CD14-positive monocyte (primary cell): ENCODE measurements at regions not wholly inside any gene's neighbourhood (a gene's known extent, or its start where the extent isn't known, plus 50 kb on each side); places are given as distances from the start of the nearest gene placed in this dataset.

Source experiments
- DNase-seq, 3 donors: peaks; one replicate each; pipeline ENCODE4 v3.0.0-alpha.2; 2011 to 2022
- H2AFZ ChIP-seq: 2 replicates; pipeline ENCODE4 v1.6.0; 2012; ENCODE audit warnings: mild to moderate bottlenecking, low read depth, low read length, inconsistent platforms; ENCODE audit not compliant: insufficient read depth, poor library complexity, severe bottlenecking
- H3K27ac ChIP-seq, 2 donors: 1 replicate in 1 of 2; 2 replicates in 1 of 2; pipeline ENCODE4 v1.5.1; 2012 to 2013; ENCODE audit warnings: low read length in 2 of 2, control low read depth in 1 of 2, inconsistent platforms in 1 of 2, low read depth in 1 of 2, mild to moderate bottlenecking in 1 of 2
- H3K27me3 ChIP-seq, 2 donors: one replicate each; pipeline versions ENCODE4 v1.6.0 to v1.6.1; 2011 to 2013; ENCODE audit warnings: low read length in 2 of 2; ENCODE audit not compliant: control insufficient read depth in 2 of 2, insufficient read depth in 2 of 2
- H3K36me3 ChIP-seq, 2 donors: replicated peaks in 1 of 2; 1 replicate in 1 of 2; 2 replicates in 1 of 2; pipeline versions ENCODE4 v1.5.1 to v1.6.1; 2012 to 2013; ENCODE audit warnings: low read length in 2 of 2, control low read depth in 1 of 2, inconsistent platforms in 1 of 2, mild to moderate bottlenecking in 1 of 2; ENCODE audit not compliant: insufficient read depth in 2 of 2, control insufficient read depth in 1 of 2
- H3K4me1 ChIP-seq, 2 donors: 1 replicate in 1 of 2; 2 replicates in 1 of 2; pipeline versions ENCODE4 v1.5.1 to v1.6.1; 2012 to 2013; ENCODE audit warnings: low read length in 2 of 2, control low read depth in 1 of 2, inconsistent platforms in 1 of 2, mild to moderate bottlenecking in 1 of 2, moderate library complexity in 1 of 2; ENCODE audit not compliant: insufficient read depth in 2 of 2, control insufficient read depth in 1 of 2
- H3K4me2 ChIP-seq: replicated peaks from 2 replicates; pipeline ENCODE3; 2012; ENCODE audit warnings: low read length, moderate library complexity, mild to moderate bottlenecking; ENCODE audit not compliant: poor library complexity, severe bottlenecking; ENCODE audit errors: extremely low read depth
- H3K4me3 ChIP-seq, 3 experiments: fragments of 200-600 bp in 1 of 3; sonication (generic) in 1 of 3; replicated peaks in 1 of 3; 1 replicate in 2 of 3; 2 replicates in 1 of 3; pipeline ENCODE4 v1.5.1; 2011 to 2013; ENCODE audit warnings: low read length in 3 of 3, mild to moderate bottlenecking in 3 of 3, control low read depth in 2 of 3, low read depth in 2 of 3, inconsistent platforms in 1 of 3, moderate library complexity in 1 of 3
- H3K79me2 ChIP-seq: 2 replicates; pipeline ENCODE4 v1.6.0; 2012; ENCODE audit warnings: mild to moderate bottlenecking, control low read depth, inconsistent platforms, low read length, moderate library complexity; ENCODE audit not compliant: insufficient read depth
- H3K9ac ChIP-seq: 2 replicates; pipeline ENCODE4 v1.6.0; 2017; ENCODE audit warnings: low read length, mild to moderate bottlenecking; ENCODE audit not compliant: insufficient read depth, poor library complexity, severe bottlenecking
- H3K9me3 ChIP-seq, 2 donors: replicated peaks in 1 of 2; 1 replicate in 1 of 2; 2 replicates in 1 of 2; pipeline versions ENCODE4 v1.5.1 to v1.6.1; 2012 to 2013; ENCODE audit warnings: low read length in 2 of 2, control low read depth in 1 of 2; ENCODE audit not compliant: control insufficient read depth in 1 of 2, insufficient read depth in 1 of 2
- H4K20me1 ChIP-seq: 2 replicates; pipeline ENCODE4 v1.6.0; 2012; ENCODE audit warnings: mild to moderate bottlenecking, low read length, control low read depth, moderate library complexity; ENCODE audit not compliant: insufficient read depth
- H3K27ac Mint-ChIP-seq, 7 donors: one replicate each; pipeline ENCODE4 v1.8.0; 2020; ENCODE audit warnings: mild to moderate bottlenecking in 7 of 7, mixed read lengths in 7 of 7, moderate library complexity in 6 of 7, inconsistent platforms in 2 of 7
- H3K27me3 Mint-ChIP-seq, 3 donors: one replicate each; pipeline ENCODE4 v1.8.0; 2021 to 2022; ENCODE audit warnings: low read depth in 3 of 3, mild to moderate bottlenecking in 3 of 3, mixed read lengths in 3 of 3, moderate library complexity in 3 of 3, inconsistent platforms in 1 of 3
- H3K36me3 Mint-ChIP-seq, 2 donors: one replicate each; pipeline ENCODE4 v1.8.0; 2020; ENCODE audit warnings: mixed read lengths in 2 of 2, inconsistent platforms in 1 of 2, mild to moderate bottlenecking in 1 of 2
- H3K4me1 Mint-ChIP-seq: one replicate; pipeline ENCODE4 v1.8.0; 2020; ENCODE audit warnings: mild to moderate bottlenecking, mixed read lengths
- H3K4me3 Mint-ChIP-seq, 2 donors: one replicate each; pipeline ENCODE4 v1.8.0; 2020; ENCODE audit warnings: mild to moderate bottlenecking in 2 of 2, mixed read lengths in 2 of 2, moderate library complexity in 1 of 2
- H3K9me3 Mint-ChIP-seq, 7 donors: one replicate each; pipeline ENCODE4 v1.8.0; 2020 to 2022; ENCODE audit warnings: mixed read lengths in 7 of 7, mild to moderate bottlenecking in 6 of 7, moderate library complexity in 6 of 7, inconsistent platforms in 2 of 7
- CTCF ChIP-seq: fragments of 200-600 bp; IDR thresholded peaks from one replicate; pipeline ENCODE4 v1.8.0; 2022; ENCODE audit warnings: antibody characterized with exemption, mild to moderate bottlenecking
- WGBS: methylation state at CpG from one replicate; pipeline ENCODE4 v1.1.5; 2013; ENCODE audit warnings: missing lambda C conversion rate; ENCODE audit not compliant: insufficient coverage; 5-methylcytosine and 5-hydroxymethylcytosine counted together
- intact Hi-C, 2 donors: fragments of 100-400 bp; cut with micrococcal nuclease; formaldehyde crosslinking; loops; one replicate each; pipeline versions ENCODE4 v1.15.0 to v1.15.1; 2023

DNA sequence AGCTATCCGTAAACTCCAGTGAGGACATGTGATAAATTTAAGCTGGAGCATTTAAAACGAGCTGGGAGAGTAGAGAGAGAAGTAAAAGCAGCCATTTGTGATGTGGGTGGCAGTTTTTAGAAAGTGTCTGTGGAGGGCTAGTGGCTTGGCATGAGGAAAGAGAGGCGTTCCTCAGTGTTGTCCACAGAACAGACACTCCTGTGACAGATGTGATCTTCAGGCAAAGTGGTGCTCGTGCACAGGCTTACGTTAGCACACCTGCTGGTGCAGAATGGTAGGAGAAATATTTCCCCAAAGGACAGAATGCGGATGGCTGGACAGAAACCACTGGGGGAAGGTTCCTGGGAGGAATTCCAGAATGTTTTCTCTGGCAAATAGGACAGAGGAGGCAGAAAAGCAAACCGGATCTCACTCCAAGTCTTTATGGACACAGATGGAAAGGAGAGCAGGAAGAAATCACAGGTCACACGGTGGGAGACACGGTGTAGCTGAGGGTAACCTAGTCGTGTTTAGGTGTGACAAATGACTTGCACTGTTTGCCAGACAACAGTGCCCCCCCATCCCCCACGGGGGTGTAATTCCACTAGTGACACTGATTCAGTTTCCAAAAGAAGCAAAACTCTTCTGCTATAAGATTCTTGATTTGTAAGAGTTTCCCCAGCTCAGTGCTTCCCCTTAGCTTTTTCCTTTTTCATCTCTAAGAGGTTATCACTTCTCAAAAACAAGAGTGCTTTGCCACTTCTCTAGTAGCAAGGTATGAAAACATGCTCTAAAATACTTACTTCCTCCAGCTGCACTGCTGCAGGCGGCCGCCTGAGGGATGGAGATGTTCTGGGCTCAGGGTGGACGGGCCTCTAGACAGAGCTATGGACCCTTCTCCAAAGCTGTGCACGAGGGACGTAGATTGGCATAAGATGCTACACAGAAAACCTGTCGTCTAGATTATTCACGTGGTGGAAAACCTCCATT lies 293.2 kb downstream of the QKI start:
- no peak overlapping the region for H3K9ac ChIP-seq
- peaks cover 67 to 68% of the 10 kb centered on the region in 2 donors for H3K4me1 ChIP-seq
- H3K4me2 ChIP-seq, result no peak overlapping the region
- peak overlapping the region in 6 of 7 donors; percentile 25 to 93 (median 54) for H3K27ac Mint-ChIP-seq
- 66% methylated on average over 8 of the region's 18 CpGs for WGBS
- peak overlapping the region in 1 of 2 donors; percentile 24 for H3K27ac ChIP-seq
- H3K36me3 ChIP-seq, result no peaks in the 10 kb centered on the region
- peaks cover 2 to 3% of the 10 kb centered on the region in 2 donors for H3K36me3 Mint-ChIP-seq
- peaks cover 0 to 5% of the 10 kb centered on the region in 2 donors for H3K9me3 ChIP-seq
- peaks cover 0 to 5% (median 2%) of the 10 kb centered on the region in 7 donors for H3K9me3 Mint-ChIP-seq
- H3K4me3 ChIP-seq, result no peak overlapping the region
- peak overlapping the region in 1 of 2 donors; percentile 50 for H3K4me3 Mint-ChIP-seq
- TF ChIP-seq CTCF, result peak; percentile 34
- H4K20me1 ChIP-seq, result no peaks in the 10 kb centered on the region
- H3K79me2 ChIP-seq, result no peaks in the 10 kb centered on the region
- peaks cover 65% of the 10 kb centered on the region for H3K4me1 Mint-ChIP-seq
- intact Hi-C loops, result loop anchor here in 1 of 2 donors (5.0 to 10.0 kb wide), 2 partner anchors 40 to 47 kb away; no protein-coding TSS in a partner anchor
- H3K27me3 ChIP-seq, result no peaks in the 10 kb centered on the region
- DNase-seq, result peak in 2 of 3 donors; percentile 21 to 23
- peaks cover 0 to 8% (median 1%) of the 10 kb centered on the region in 3 donors for H3K27me3 Mint-ChIP-seq
- H2AFZ ChIP-seq, result peak overlapping the region; percentile 0

GRCh38 chr6:163706500-163707087 lies 292.1 kb downstream of the QKI start:
- TF ChIP-seq CTCF, result no peak
- no peak overlapping the region for H3K4me3 ChIP-seq
- Mint-ChIP-seq H3K4me3 (no peak overlapping the region), H3K4me1 (peaks cover 64% of the 10 kb centered on the region), H3K27me3 (peaks cover 2 to 9% (median 3%) of the 10 kb centered on the region in 3 donors), H3K36me3 (peaks cover 2 to 3% of the 10 kb centered on the region in 2 donors), H3K27ac (no peak overlapping the region), H3K9me3 (peaks cover 1 to 7% (median 4%) of the 10 kb centered on the region in 7 donors)
- H2AFZ ChIP-seq, result no peak overlapping the region
- no peak overlapping the region for H3K4me2 ChIP-seq
- H3K27me3 ChIP-seq, result no peaks in the 10 kb centered on the region
- no peaks in the 10 kb centered on the region for H3K79me2 ChIP-seq
- no peak overlapping the region for H3K27ac ChIP-seq
- no peak overlapping the region for H3K9ac ChIP-seq
- DNase-seq, result no peak
- peaks cover 67% of the 10 kb centered on the region in 2 donors for H3K4me1 ChIP-seq
- H3K36me3 ChIP-seq, result no peaks in the 10 kb centered on the region
- intact Hi-C loops, result loop anchor here in 1 of 2 donors (5.0 to 10.0 kb wide), 2 partner anchors 39 to 48 kb away; no protein-coding TSS in a partner anchor
- 100% methylated on average over 1 of the region's 6 CpGs for whole genome bisulfite sequencing
- H4K20me1 ChIP-seq, result no peaks in the 10 kb centered on the region
- H3K9me3 ChIP-seq, result peaks cover 0 to 5% of the 10 kb centered on the region in 2 donors
